Fibroblast of lung (primary cell): ENCODE measurements at regions not wholly inside any gene's neighbourhood (a gene's known extent, or its start where the extent isn't known, plus 50 kb on each side); places are given as distances from the start of the nearest gene placed in this dataset.

Experiments
- EZH2 ChIP-seq: IDR thresholded peaks from 2 replicates; pipeline ENCODE4 v1.5.1; 2012; ENCODE audit warnings: low read length, control low read depth, mild to moderate bottlenecking; ENCODE audit errors: missing control alignments
- TF ChIP-seq, protein P1 (sequence below), 2 donors: IDR thresholded peaks in 1 of 2; conservative IDR thresholded peaks in 1 of 2; 1 replicate in 1 of 2; 2 replicates in 1 of 2; pipeline ENCODE4 v1.5.1; 2011 to 2012; ENCODE audit warnings: low read length in 2 of 2, control low read depth in 1 of 2, inconsistent platforms in 1 of 2, low read depth in 1 of 2, mild to moderate bottlenecking in 1 of 2

GRCh38 chr16:17768257-17768656 lies 297.5 kb upstream of the XYLT1 start:
- TF ChIP-seq, protein P1, sequence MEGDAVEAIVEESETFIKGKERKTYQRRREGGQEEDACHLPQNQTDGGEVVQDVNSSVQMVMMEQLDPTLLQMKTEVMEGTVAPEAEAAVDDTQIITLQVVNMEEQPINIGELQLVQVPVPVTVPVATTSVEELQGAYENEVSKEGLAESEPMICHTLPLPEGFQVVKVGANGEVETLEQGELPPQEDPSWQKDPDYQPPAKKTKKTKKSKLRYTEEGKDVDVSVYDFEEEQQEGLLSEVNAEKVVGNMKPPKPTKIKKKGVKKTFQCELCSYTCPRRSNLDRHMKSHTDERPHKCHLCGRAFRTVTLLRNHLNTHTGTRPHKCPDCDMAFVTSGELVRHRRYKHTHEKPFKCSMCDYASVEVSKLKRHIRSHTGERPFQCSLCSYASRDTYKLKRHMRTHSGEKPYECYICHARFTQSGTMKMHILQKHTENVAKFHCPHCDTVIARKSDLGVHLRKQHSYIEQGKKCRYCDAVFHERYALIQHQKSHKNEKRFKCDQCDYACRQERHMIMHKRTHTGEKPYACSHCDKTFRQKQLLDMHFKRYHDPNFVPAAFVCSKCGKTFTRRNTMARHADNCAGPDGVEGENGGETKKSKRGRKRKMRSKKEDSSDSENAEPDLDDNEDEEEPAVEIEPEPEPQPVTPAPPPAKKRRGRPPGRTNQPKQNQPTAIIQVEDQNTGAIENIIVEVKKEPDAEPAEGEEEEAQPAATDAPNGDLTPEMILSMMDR (conservative IDR thresholded peaks at IDR 0.05 in 1 of 2, IDR thresholded peaks at IDR 0.05 in 1 of 2; ENCODE audit: low read depth in 1 of 2, low read length in 2 of 2) = no peak
- TF ChIP-seq EZH2 = no peak
